Islet precursor cell (in vitro differentiated cells): ENCODE measurements at regions not wholly inside any gene's neighbourhood (a gene's known extent, or its start where the extent isn't known, plus 50 kb on each side); places are given as distances from the start of the nearest gene placed in this dataset.
A peak's percentile ranks its signal among the peaks of the same experiment; 100 is the strongest.
"Not testable (repeated sequence)": the region's sequence is repeated elsewhere in the genome, so short reads cannot be mapped to it uniquely, and the experiment has no call there.

Experiments used
- DNase-seq: peaks from one replicate; pipeline ENCODE4 v3.0.0-alpha.2; 2018

DNA sequence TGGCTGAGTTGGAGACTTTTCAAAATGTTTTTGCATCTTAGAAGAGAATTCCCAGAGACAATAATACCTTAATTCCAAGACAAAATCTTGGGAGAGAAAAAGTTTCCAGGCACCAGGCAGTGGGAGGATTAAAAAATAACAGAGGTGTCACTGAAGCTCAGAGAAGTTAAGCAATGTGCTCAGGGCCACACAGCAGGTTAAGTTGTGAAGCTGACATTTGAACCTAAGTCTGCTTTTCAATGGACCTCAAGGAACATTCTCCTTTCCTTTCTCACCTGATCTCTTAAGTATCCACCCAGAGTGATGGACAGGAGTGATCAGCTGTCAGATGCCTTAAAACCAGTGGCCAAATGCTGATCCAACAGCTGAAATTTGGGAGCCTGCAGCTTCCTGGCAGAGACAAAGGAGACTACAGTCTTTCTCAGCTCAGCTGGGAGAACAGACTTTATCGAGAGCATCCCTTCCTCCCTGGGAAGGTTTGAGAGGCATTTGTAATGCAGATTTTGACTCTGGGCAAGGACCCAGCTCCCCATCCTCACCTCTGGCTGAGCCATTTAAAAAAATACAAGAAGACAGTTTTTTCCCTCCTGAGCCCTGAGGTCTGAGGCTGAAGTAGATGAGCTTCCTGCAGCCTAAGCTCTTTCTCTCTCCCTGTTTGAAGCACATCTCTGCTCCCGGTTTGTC lies 174.9 kb upstream of the RPH3A start:
- DNase-seq, result no peak

DNA sequence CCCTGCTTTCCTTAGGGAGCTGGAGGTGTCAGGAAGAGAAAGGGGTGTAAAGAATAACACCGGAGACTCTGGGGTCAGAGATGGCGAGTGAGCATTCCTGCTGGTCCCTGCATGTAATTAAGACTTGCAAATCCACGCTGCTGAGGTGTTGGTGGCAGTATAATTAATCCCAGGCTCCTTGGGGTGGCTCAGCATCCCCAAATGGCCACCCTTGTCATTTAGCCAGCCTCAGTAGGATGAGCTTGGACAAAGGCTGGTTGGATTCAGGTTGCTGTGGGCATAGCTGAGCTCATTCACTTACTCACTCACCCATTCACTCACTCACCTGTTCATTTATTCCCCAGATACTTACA lies 174.4 kb upstream of the RPH3A start:
- DNase-seq, result no peak

DNA sequence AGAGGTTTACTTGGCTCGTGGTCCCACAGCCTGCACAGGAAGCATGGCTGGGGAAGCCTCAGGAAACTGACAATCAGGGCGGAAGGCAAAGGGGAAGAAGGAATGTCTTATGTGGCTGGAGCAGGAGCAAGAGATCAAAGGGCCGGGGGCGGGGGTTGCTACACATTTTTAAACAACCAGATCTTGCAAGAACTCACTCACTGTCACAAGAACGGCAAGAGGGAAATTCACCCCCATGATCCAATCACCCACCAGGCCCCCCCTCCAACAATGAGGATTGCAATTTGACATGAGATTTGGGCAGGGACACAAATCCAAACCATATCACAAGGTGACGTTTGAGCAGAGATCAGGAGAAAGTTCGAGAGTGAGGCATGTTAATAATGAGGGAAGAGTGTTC lies 163.7 kb upstream of the RPH3A start:
- no peak for DNase-seq

GRCh38 chr12:112631974-112632373 lies 159.6 kb upstream of the RPH3A start:
- DNase-seq, result not testable (repeated sequence)

GRCh38 chr12:112635036-112635435 lies 156.5 kb upstream of the RPH3A start:
- no peak for DNase-seq

GRCh38 chr12:112638420-112638819 lies 153.1 kb upstream of the RPH3A start:
- no peak for DNase-seq

DNA sequence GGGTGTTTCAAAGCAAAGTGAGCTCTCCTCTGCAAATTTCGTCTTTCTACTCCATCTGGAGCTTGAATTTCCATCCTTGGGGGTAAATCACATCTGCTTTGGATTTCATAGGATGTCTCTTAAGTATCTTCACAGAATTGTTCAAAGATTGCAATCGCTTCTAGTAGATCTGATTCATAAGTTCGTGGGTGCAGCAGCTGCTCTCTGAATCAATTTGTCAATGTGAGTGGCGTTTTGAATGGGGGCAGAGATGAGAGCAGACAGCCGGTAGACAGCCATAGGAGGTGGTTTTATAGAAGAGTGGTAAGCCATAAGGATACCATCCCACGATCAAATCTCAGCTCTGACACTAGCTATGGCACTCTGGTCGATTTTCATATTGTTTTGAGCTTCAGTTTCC lies 146.0 kb upstream of the RPH3A start:
- DNase-seq, result no peak

DNA sequence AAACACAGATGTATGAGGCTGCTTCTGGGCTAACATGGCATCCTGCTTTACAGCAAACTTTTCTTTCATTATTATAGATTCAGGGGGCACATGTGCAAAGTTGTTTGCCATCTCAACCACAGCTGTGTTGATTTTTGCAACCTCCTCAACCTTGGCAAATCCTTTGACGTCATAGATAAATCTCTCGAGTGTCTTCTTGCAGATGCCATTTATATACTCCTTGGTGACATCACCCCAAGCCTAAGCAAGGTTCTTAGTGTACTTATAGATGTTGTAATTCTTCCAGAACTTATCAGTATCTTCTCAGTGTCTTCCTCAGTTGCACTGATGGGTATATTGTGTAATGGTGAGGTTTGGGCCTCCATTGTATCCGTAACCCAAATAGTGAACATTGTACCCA lies 135.4 kb upstream of the RPH3A start:
- DNase-seq, result no peak

DNA sequence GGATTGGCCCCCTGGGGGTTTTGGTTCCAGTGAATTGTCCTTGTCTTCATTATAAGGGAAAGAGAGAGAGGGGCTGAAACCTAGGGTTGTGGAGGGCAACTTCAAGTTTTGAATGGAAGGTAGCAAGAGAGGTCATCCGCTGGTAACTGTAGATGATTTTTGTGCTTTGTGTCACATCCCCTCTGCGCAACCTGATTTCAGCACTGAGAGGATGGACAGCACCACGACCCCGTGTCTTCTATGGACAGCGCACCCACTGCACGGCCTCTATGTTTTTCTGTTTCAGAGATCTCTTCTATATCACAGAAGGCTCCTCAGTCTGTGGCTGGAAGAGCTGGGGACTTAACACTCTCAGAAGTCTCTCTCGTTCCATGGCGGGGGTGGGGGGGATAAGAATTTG lies 127.0 kb upstream of the RPH3A start:
- DNase-seq, result peak; percentile 78

GRCh38 chr12:112665958-112666357 lies 125.6 kb upstream of the RPH3A start:
- DNase-seq, result no peak

GRCh38 chr12:112671564-112671963 lies 120.0 kb upstream of the RPH3A start:
- DNase-seq, result peak; percentile 47

DNA sequence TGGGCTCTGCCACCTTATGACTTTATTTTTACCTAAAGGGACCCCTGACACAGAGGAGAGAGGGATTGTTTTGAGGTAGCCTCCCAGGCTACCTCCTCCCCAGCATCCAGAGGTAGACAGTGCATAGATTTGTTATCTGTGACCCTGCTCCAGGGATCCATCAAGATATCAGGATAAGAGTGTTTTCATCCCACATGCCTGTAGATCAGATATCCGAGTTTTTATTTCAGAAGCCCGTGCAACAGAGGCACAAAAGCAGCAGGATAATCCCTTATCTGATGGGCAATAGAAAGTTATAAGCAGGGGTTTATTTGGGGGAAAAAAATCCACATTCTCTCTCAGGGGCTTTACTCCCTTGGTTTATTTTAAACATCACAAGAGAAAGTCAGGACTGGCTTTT lies 117.0 kb upstream of the RPH3A start:
- no peak for DNase-seq

- DNase-seq, result peak; percentile 62
Measured at GRCh38 chr12:112676507-112676906, 115.0 kb upstream of the RPH3A start.

DNA sequence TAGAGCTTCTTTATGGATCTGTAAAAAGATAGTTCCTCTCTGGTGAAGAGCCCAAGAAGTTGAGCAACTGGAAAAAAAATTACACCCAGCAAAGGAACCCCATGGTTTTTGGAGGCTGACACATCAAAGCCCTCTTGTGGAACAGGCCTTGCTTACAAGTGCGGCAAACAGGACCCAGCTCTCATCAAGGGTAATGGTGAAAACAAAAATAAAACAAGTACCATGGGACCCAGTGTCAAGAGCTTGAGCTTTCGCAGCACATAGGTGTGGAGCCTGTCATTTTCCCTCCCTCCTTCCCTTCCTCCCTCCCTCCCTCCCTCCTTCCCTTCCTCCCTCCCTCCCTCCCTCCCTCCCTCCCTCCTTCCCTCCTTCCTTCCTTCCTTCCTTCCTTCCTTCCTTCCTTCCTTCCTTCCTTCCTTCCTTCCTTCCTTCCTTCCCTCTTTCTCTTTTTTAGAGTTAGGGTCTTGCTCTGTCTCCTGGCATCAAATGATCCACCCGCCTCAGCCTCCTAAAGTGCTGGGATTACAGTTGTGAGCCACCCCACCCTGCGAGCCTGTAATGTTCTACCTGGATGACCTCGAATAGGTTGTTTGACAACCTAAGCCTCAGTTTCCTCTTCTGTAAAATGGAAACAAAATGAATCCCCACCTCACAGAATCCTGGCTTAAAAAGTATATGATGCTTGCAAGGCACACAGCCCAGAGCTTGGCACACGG lies 114.3 kb upstream of the RPH3A start:
- DNase-seq, result peak; percentile 38

- DNase-seq, result no peak
Measured at GRCh38 chr12:112680993-112681392, 110.6 kb upstream of the RPH3A start.

DNA sequence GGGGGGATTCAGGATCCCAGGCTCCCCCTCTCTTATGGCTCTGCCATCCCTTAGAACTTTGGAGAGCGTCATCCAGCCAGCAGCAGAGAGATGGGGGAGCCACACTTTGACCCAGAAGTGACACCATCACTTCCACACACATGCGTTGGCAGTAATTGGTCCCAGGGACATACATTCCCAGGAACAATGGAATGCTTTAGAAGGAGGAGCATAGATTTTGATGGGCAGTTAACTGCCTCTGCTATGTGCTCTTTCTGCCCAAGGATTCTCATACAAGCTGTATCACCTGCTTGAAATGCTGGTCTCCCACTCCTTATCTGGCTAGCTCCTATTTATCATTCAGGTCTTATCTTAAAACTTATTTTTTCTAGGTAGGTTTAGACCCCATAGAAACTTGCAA lies 109.0 kb upstream of the RPH3A start:
- no peak for DNase-seq

DNA sequence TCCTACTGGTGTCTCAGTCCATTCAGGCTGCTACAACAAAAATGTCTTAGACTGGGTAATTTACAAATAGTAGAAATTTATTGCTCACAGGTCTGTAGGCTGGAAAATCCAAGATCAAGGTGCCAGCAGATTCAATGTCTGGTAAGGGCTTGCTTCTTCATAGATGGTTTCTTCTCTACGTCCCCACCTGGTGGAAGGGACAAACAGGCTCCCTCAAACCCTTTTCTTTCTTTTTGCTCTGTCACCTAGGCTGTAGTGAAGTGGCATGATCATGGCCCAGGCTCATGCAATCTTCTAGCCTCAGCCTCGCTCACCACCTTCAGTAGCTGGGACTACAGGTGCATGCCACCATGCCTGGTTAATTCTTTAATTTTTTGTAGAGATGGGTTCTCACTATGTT lies 106.8 kb upstream of the RPH3A start:
- DNase-seq, result no peak

- no peak for DNase-seq
Measured at GRCh38 chr12:112685321-112685720, 106.2 kb upstream of the RPH3A start.

DNA sequence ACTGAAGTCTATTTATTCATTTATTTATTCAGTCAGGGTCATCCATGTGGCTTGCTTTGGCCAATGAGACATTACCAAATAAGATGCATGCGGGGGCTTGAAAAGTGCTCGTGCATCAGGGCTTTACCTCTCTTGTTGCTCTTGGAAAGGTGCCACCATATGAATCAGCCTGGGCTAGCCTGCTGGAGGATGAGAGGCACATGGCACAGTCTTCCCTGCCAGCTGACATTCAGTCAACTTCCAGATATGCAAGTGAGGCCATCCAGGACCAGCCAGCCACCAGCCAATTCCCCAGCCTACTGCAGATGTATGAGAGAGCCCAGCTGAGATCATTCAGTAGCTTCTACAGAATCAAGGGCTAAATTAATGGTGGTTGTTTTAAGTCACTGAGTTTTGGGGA lies 105.2 kb upstream of the RPH3A start:
- no peak for DNase-seq

DNA sequence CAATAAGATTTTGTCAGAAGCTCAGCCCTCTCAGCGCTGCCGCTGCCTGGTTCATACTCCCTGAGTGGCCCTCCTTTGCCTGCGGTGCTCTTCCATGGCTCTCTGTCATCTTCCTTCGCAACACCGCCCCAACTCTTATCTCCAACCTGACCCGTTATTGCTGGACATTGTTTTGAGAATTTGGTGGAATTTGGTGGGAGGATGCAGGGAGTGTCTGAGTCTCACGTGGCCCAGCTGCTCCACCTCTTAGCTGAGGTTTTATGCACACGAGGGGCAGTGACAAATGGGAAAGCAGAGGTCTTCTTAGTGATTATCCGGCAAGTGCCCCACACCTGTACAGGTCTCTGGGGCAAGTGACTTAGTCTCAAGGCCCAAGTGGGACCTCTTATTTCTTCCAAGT lies 97.5 kb upstream of the RPH3A start:
- no peak for DNase-seq

GRCh38 chr12:112697441-112697840 lies 94.1 kb upstream of the RPH3A start:
- DNase-seq, result not testable (repeated sequence)

DNA sequence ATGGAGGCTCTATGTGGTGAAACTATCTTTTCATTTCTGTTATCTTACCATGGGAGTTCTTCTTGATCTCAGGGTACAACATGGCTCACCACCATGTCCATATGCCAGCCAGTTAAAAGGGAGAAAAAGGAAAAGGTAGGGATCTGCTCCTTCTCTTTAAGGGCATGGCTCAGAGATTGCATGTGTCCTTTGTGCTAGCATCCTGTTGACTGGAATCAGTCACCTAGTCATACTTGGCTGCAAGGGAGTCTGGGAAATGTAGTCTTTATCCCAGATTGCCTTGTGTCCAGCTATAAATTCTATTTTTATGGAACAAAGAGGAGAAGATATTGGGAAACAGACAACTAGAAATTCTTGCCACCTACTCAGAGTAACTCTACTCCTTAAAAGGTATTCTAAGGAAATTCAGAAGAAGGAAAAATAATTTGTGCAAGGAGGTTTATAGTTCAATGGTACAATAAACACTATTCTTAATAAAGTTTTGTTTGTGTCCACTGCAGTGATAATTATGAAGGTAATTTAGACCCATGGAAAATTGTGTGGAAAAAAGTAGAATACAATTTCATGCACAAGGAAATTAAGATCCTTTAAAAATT lies 86.4 kb upstream of the RPH3A start:
- no peak for DNase-seq

DNA sequence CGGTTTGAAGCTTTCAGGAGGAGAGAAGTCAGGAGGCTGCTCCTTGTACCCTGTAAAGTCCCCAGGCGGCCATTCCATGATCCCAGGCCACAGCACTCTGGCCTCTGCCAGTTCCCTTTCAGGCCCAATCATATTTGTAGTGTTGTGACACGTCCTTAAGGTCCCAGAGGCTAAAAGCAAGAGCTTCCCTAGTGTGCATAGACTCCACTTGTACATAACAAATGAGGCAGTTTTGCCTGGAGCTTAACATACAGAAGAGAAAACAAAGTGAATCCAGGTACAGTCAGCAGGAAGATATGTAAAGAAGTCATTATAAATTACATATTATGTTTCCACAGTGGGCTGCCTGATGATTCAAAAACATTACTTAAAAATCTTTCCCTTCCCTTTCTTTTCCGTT lies 81.1 kb upstream of the RPH3A start:
- DNase-seq, result no peak

DNA sequence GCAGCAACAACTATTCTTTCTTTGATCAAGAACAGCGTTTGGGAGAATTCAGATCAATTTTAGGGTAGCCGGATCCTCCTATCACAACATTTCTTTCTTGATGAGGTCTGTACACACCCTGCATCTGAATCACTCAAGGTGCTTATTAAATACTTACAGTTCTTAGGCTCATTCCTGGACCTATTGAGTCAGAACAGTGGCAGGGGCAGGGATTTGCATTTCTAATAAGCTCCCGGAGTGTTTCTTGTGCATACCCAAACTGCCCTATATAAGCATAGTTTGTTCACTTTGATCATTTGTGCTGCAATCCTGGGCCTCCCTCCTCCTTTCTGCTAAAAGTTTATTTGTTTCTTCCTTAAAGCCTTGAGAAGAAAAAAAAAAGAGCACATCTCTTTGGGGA lies 80.5 kb upstream of the RPH3A start:
- DNase-seq, result no peak

DNA sequence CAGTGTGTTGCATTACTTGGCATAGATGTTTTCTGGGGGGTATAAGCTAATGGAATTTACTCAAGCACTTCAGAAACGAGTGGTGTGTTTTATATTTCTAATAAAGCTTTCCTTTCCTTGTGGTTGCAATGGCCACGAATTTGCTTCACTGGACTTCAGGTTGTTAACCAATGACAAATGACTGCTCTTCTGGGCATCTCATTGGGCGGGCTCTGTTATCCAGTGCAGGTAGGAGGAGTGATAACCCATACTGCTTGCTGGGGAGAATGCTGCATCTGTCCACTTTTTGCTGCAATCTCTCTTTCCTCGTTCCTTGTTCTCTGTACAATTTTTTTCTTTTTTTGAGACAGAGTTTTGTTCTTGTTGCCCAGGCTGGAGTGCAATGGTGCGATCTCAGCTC lies 80.0 kb upstream of the RPH3A start:
- DNase-seq, result no peak
